K562 (cell line): ENCODE measurements at regions not wholly inside any gene's neighbourhood (a gene's known extent, or its start where the extent isn't known, plus 50 kb on each side); places are given as distances from the start of the nearest gene placed in this dataset.

Experiments
- HINFP ChIP-seq: fragments of 450-650 bp; conservative IDR thresholded peaks from 2 replicates; pipeline ENCODE4 v1.6.1; 2016; ENCODE audit warnings: missing genetic modification characterization, low read depth, mild to moderate bottlenecking, control low read depth, missing compliant biosample characterization
- ZNF239 ChIP-seq: fragments of 250-450 bp; sonication (Bioruptor Pico); IDR thresholded peaks from 2 replicates; pipeline ENCODE4 v1.4.0; 2020; ENCODE audit warnings: mild to moderate bottlenecking
- ZNF318 ChIP-seq, 2 experiments: fragments of 450-650 bp; IDR thresholded peaks; 2 replicates each; pipeline ENCODE4 v1.6.1; 2016; ENCODE audit warnings: mild to moderate bottlenecking in 2 of 2, borderline replicate concordance in 1 of 2, low read depth in 1 of 2, moderate library complexity in 1 of 2

GRCh38 chr22:49106842-49107152 is 720.9 kb downstream of the BRD1 start (continued):
- TF ChIP-seq ZNF318 (IDR thresholded peaks at IDR 0.05; ENCODE audit: borderline replicate concordance in 1 of 2, low read depth in 1 of 2): no peak
- no peak for TF ChIP-seq ZNF239 (CRISPR knock-in tag)
- no peak for TF ChIP-seq HINFP (tag)
